HG02970 (cell line): ENCODE measurements at regions not wholly inside any gene's neighbourhood (a gene's known extent, or its start where the extent isn't known, plus 50 kb on each side); places are given as distances from the start of the nearest gene placed in this dataset.
"Not testable (repeated sequence)": the region's sequence is repeated elsewhere in the genome, so short reads cannot be mapped to it uniquely, and the experiment has no call there.

Experiments
- ATAC-seq: cut with Tn5 transposase; IDR thresholded peaks from one replicate; pipeline ENCODE4 v1.9.1; 2021; ENCODE audit warnings: mild to moderate bottlenecking, moderate library complexity, moderate number of reproducible peaks; ENCODE audit not compliant: unreplicated experiment, low FRiP score

DNA sequence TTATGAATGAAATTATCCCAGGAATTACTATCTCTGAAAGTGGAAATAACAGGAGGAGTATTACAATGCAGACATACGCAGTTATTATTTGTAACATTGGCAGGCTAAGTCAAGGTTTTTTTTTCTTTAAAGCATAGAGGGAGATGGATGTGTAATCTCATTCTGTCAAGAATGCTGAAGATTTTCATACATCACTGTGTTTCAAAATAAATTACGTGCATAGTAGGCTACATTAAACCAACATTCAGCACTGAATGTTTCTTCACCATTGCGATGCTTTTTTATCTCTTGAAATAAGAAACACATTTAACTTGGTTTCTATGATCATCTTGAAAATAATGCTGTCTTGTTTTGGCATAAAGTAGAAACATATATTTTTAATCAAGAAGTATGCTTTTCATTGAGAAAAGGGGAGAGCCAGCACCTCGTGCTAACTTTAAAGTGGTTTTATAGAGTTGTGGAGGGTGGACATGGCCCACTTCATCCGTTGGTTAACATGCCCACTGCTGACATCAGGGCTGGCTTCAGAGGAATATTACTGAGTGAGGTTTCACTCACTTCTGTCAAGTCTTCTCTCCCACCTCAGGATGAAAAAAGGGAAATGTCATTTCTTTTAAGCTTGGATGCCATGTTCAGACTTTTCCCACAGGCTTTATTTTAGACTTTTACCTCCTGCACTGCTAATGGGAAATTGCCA is 203.6 kb upstream of the MEF2C start:
- no peak for ATAC-seq

GRCh38 chr5:89083791-89084190 is 200.8 kb upstream of the MEF2C start:
- no peak for ATAC-seq

DNA sequence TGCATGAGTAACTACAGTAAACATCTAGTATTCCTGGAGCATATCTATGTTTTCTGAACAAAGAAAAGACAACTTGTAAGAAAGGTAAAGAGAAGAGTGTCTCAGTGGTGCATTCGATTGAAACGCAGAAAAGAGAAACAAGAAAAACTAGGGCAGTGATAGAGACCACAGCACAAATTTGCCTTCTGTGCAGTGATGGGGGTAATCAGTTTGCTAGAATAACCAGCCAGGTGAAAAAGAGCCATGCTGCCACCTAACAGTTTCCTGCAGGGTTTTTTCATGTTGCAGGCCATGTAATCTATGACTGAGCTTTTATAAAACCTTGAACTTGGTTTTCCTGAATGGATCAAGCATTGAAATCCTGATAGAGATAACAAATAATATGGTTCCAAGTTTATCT is 198.4 kb upstream of the MEF2C start:
- ATAC-seq, result no peak

GRCh38 chr5:89080467-89081116 is 197.6 kb upstream of the MEF2C start:
- no peak for ATAC-seq

GRCh38 chr5:89072842-89073672 is 190.1 kb upstream of the MEF2C start:
- no peak for ATAC-seq

- peak; percentile 44 for ATAC-seq
Measured at GRCh38 chr5:89071941-89072331, 189.0 kb upstream of the MEF2C start.

DNA sequence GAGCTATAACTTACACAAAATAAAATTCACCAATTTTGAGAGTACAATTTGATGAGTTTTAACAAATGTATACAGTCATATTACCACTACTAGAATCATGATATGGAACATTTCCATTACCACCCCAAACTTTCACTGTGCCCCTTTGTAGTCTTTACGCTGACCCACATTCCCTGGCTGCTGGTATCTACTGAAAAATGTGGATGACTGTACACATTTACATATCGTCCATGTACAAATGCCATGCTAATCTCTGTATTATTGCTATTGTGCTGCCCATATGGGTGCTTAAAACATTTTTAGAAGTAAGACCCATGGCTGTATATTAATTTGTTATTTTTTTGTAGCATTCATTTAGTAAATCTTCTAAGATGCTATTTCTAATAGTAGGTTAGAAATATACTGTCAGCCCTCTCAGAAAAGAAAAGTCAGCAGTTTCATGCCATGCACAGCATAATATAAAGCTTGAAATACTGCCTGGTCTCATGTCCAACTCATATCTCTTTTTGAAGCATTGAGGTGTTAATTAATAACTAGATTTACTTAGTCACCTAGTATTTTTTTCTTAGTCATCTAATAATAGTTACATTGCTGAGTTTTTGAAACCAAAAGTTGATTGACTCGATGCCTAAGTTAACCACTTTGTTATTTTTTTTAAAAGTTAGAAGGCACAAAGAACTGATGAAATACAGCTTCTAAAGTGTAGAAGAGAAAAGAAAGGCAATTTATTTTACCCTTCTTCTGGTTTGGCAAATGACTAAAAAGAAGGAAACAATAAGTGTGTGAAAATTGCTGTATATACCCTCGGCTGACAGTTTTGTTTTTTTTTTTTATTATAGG is 188.3 kb upstream of the MEF2C start:
- ATAC-seq, result peak; percentile 90

GRCh38 chr5:89069591-89069990 is 186.6 kb upstream of the MEF2C start:
- ATAC-seq, result no peak

- ATAC-seq, result no peak
Measured at GRCh38 chr5:89067362-89067761, 184.4 kb upstream of the MEF2C start.

GRCh38 chr5:89065919-89066318 is 182.9 kb upstream of the MEF2C start:
- no peak for ATAC-seq

DNA sequence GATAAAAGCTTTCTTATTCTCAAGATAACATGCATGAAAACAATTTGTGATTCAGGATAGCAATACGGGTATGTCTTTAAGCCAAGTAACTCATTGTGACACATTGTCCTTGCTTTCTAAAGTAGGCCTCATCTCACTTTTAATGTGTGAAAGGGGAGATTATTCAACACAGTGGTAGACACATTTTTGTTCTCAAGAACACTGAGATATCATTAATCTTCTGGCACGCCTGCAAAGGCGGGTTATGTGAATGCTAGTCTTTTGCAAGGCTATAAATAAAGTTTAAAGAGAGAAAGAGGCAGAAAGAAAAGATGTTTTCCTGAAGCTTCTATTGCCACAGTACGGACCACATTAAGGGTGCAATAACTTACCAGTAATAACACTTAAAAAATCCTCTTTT is 181.8 kb upstream of the MEF2C start:
- ATAC-seq, result no peak

DNA sequence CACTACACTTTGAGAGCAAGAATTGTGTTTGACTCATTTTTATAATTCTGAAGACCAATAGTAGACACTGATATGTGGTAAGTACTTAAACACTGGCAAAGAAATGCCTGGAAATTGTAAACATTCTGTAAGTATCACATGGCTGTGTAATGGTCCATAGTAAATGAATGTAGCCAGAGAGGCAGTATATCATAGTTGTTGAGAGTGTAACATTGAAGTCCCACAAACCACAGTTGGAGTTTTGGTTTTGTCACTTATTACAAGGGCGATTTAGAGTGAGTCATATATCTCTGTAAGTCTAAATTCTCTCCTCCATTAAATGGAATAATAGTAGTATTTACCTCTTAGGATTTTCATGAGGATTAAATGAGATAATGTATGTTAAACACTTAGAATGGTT is 181.1 kb upstream of the MEF2C start:
- no peak for ATAC-seq

- no peak for ATAC-seq
Measured at GRCh38 chr5:89060768-89061167, 177.8 kb upstream of the MEF2C start.

GRCh38 chr5:89059274-89059673 is 176.3 kb upstream of the MEF2C start:
- no peak for ATAC-seq

DNA sequence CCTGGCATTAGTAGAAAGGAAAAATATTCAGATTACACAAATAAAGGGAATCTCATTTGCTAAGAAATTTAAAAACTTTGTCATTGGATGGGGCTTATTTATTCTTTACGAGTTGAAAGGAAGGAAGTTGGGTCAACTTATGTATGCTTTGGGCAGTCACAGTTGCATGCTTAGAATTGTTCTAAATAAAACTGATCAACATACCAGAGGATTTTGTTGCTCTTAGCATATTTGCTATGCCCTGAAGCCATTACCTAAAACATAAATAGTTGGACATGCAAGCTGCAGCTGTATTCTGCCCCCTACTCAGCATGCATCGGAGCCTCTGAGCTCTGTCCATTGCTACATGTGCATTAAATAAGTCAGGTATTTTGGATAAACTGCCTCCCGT is 172.7 kb upstream of the MEF2C start:
- ATAC-seq, result no peak

DNA sequence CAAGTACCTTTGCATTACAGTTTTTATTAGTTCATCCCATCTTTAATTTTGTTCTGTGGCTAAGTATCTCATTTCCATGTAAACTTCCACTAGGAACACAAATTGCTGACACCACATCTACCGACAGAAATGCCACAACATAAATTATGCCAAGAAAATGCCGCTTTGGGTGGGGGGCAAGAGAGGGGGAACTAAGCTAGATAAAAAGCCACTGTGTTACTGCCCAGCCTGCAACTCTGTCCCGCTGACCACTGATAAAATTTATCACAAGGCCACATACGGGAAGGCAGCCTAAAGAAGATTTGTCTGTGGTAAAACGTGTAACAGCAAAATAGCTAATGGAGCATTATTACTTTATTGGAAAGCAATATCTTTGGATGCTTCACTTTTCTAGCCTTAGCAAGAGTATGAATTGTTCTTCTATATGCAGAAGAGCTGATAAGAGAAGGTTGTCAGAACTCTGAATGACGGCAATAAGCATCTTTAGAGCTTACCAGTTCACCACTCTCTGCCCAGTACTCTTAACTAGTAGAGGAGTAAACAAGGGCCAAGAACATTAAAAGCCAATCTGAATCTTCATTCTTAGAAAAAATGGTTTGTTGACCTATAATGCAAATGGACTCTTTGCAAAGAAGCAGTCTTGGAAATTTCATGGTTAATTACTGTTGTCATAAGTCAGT is 172.2 kb upstream of the MEF2C start:
- no peak for ATAC-seq

GRCh38 chr5:89053547-89053946 is 170.6 kb upstream of the MEF2C start:
- ATAC-seq, result no peak

DNA sequence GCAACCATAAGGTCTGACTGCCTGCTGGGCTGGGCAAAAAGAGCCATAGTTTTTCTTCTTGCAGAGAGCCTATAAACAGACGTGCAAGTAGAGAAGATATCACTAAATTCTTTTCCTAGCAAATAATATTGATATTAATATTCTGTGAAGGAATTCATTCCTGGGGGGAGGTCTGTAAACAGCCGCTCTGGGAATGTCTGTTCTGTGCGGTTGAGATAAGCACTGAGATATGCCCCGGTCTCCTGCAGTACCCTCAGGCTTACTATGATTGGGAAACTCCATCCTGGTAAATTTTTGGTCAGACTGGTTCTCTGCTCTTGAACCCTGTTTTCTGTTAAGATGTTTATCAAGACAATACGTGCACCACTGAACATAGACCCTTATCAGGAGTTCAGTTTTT is 167.1 kb upstream of the MEF2C start:
- ATAC-seq, result not testable (repeated sequence)

- ATAC-seq, result no peak
Measured at GRCh38 chr5:89047571-89047970, 164.6 kb upstream of the MEF2C start.

GRCh38 chr5:89045216-89045615 is 162.2 kb upstream of the MEF2C start:
- ATAC-seq, result no peak
